IMR-90 (cell line): ENCODE measurements at regions not wholly inside any gene's neighbourhood (a gene's known extent, or its start where the extent isn't known, plus 50 kb on each side); places are given as distances from the start of the nearest gene placed in this dataset.

Experiments
- ATAC-seq: fragments of 200-7000 bp; cut with Tn5 transposase; 2 replicates; pipeline ENCODE4 v1.9.1; 2020; ENCODE audit warnings: low read depth, mild to moderate bottlenecking, moderate library complexity
- BruUV-seq: library from RNA; stranded (reverse); fragments of 400-500 nt; replicated peaks from 2 replicates; lab custom pipeline; 2021; lab: Mats Ljungman, UMichigan
- CTCF ChIA-PET: fragments of 300-600 bp; formaldehyde crosslinking; extraction: SDS; loops from one replicate; lab custom pipeline; 2021; ENCODE audit warnings: antibody characterized with exemption; lab: Yijun Ruan, JAX
- POLR2A ChIA-PET: fragments of 300-600 bp; sonication (Branson Sonifier 250); formaldehyde crosslinking; loops from one replicate; lab custom pipeline; 2022; ENCODE audit warnings: antibody characterized with exemption; ENCODE audit not compliant: unreplicated experiment; lab: Charles Lee
- DNase-seq: peaks from one replicate; pipeline ENCODE4 v3.0.0; 2013
- H2AFZ ChIP-seq: replicated peaks from 2 replicates; pipeline ENCODE3; 2013; ENCODE audit warnings: low read length, mild to moderate bottlenecking; ENCODE audit not compliant: poor library complexity
- H2AK5ac ChIP-seq: 2 replicates; pipeline ENCODE4 v1.6.1; 2013; ENCODE audit warnings: low read depth, low read length, inconsistent platforms
- H2AK9ac ChIP-seq: replicated peaks from 2 replicates; pipeline ENCODE3; 2013; ENCODE audit warnings: mild to moderate bottlenecking, low read depth, low read length, moderate library complexity; ENCODE audit not compliant: poor library complexity
- H2BK120ac ChIP-seq: 2 replicates; pipeline ENCODE4 v1.6.1; 2013; ENCODE audit warnings: low read depth, low read length, inconsistent platforms
- H2BK15ac ChIP-seq: 3 replicates; pipeline ENCODE4 v1.6.1; 2013; ENCODE audit warnings: low read depth, low read length, inconsistent platforms
- H2BK20ac ChIP-seq: 2 replicates; pipeline ENCODE4 v1.6.1; 2013; ENCODE audit warnings: low read depth, mild to moderate bottlenecking, inconsistent platforms, low read length, moderate library complexity
- H2BK5ac ChIP-seq: 2 replicates; pipeline ENCODE4 v1.6.1; 2013; ENCODE audit warnings: mild to moderate bottlenecking, low read depth, low read length, inconsistent platforms; ENCODE audit not compliant: poor library complexity, severe bottlenecking
- H3K14ac ChIP-seq: replicated peaks from 2 replicates; pipeline ENCODE4 v1.6.1; 2013; ENCODE audit warnings: low read depth, low read length, inconsistent platforms
- H3K18ac ChIP-seq: 2 replicates; pipeline ENCODE4 v1.6.1; 2013; ENCODE audit warnings: low read depth, low read length, control low read depth
- H3K23ac ChIP-seq: 2 replicates; pipeline ENCODE4 v1.6.1; 2013; ENCODE audit warnings: low read depth, low read length, inconsistent platforms
- H3K27ac ChIP-seq: 2 replicates; pipeline ENCODE4 v1.5.1; 2013; ENCODE audit warnings: mild to moderate bottlenecking, control low read depth, low read length; ENCODE audit not compliant: insufficient read depth
- H3K27me3 ChIP-seq: 2 replicates; pipeline ENCODE4 v1.6.1; 2013; ENCODE audit warnings: low read length; ENCODE audit not compliant: control insufficient read depth, insufficient read depth
- H3K36me3 ChIP-seq: 2 replicates; pipeline ENCODE4 v1.6.1; 2013; ENCODE audit warnings: low read length, mixed read lengths; ENCODE audit not compliant: control insufficient read depth, insufficient read depth
- H3K4ac ChIP-seq: 2 replicates; pipeline ENCODE4 v1.6.1; 2013; ENCODE audit warnings: low read depth, low read length, inconsistent platforms
- H3K4me1 ChIP-seq: 2 replicates; pipeline ENCODE4 v1.6.1; 2013; ENCODE audit warnings: low read length, mixed read lengths; ENCODE audit not compliant: control insufficient read depth, insufficient read depth
- H3K4me2 ChIP-seq: 2 replicates; pipeline ENCODE4 v1.6.1; 2013; ENCODE audit warnings: low read depth, mild to moderate bottlenecking, control low read depth, low read length, moderate library complexity
- H3K4me3 ChIP-seq: 2 replicates; pipeline ENCODE4 v1.5.1; 2013; ENCODE audit warnings: low read depth, mild to moderate bottlenecking, control low read depth, low read length, moderate library complexity; ENCODE audit not compliant: insufficient read depth
- H3K56ac ChIP-seq: 2 replicates; pipeline ENCODE4 v1.6.1; 2013; ENCODE audit warnings: low read length, inconsistent platforms; ENCODE audit not compliant: insufficient read depth; ENCODE audit errors: extremely low read depth
- H3K79me1 ChIP-seq, 2 experiments: 2 replicates each; pipeline ENCODE4 v1.6.1; 2013; ENCODE audit warnings: low read length in 2 of 2, inconsistent platforms in 1 of 2, low read depth in 1 of 2
- H3K9ac ChIP-seq: 2 replicates; pipeline ENCODE4 v1.6.1; 2013; ENCODE audit warnings: low read depth, low read length, control low read depth
- H3K9me1 ChIP-seq: 2 replicates; pipeline ENCODE4 v1.6.1; 2013; ENCODE audit warnings: low read length, inconsistent platforms; ENCODE audit not compliant: insufficient read depth
- H3K9me3 ChIP-seq: 2 replicates; pipeline ENCODE4 v1.6.1; 2013; ENCODE audit warnings: low read length; ENCODE audit not compliant: control insufficient read depth, insufficient read depth
- H4K20me1 ChIP-seq: 2 replicates; pipeline ENCODE4 v1.6.1; 2013; ENCODE audit warnings: low read length, inconsistent platforms; ENCODE audit not compliant: insufficient read depth
- H4K5ac ChIP-seq: 2 replicates; pipeline ENCODE4 v1.6.1; 2013; ENCODE audit warnings: mild to moderate bottlenecking, low read depth, low read length, control low read depth
- H4K8ac ChIP-seq, 2 experiments: 2 replicates each; pipeline ENCODE4 v1.6.1; 2013; ENCODE audit warnings: low read depth in 2 of 2, low read length in 2 of 2, control low read depth in 1 of 2, inconsistent platforms in 1 of 2
- H4K91ac ChIP-seq: 2 replicates; pipeline ENCODE4 v1.6.1; 2013; ENCODE audit warnings: low read depth, low read length, inconsistent platforms; ENCODE audit not compliant: insufficient read depth
- CHD1 ChIP-seq: IDR thresholded peaks from 2 replicates; pipeline ENCODE4 v1.6.1; 2012; ENCODE audit warnings: low read depth, low read length, improper control_type of control experiment
- FOS ChIP-seq: fragments of 150-350 bp; IDR thresholded peaks from 2 replicates; pipeline ENCODE4 v1.6.1; 2016; ENCODE audit warnings: low read depth, low read length
- MXI1 ChIP-seq: IDR thresholded peaks from 2 replicates; pipeline ENCODE4 v1.6.1; 2012; ENCODE audit warnings: low read depth, mild to moderate bottlenecking, low read length, moderate library complexity, borderline replicate concordance
- RCOR1 ChIP-seq: IDR thresholded peaks from 2 replicates; pipeline ENCODE4 v1.6.1; 2012; ENCODE audit warnings: mild to moderate bottlenecking, low read length, improper control_type of control experiment; ENCODE audit not compliant: insufficient replicate concordance
- WGBS, 2 experiments: methylation state at CpG; one replicate each; pipeline versions ENCODE4 v1.1.5 to v1.1.7; 2013; ENCODE audit warnings: missing lambda C conversion rate in 2 of 2; ENCODE audit not compliant: insufficient read length in 1 of 2; ENCODE audit errors: extremely low coverage in 2 of 2; 5-methylcytosine and 5-hydroxymethylcytosine counted together
- dilution Hi-C: fragments of 300-500 bp; cut with HindIII; formaldehyde crosslinking; loops from one replicate; pipeline ENCODE4 v1.14.3; 2018; ENCODE audit warnings: low sequenced_read_pairs; ENCODE audit not compliant: unreplicated experiment
- in situ Hi-C: fragments of 300-500 bp; cut with MboI; formaldehyde crosslinking; loops from 3 replicates; pipeline ENCODE4 v1.14.3; 2019; ENCODE audit warnings: low sequenced_read_pairs, inconsistent platforms, mixed read lengths
- intact Hi-C: fragments of 100-400 bp; cut with micrococcal nuclease; formaldehyde crosslinking; loops from 2 replicates; pipeline ENCODE4 v1.10.0; 2022

- H3K36me3 ChIP-seq, result no peaks in the 10 kb centered on the region
- POLR2A ChIA-PET, result no interaction called here
- no peaks in the 10 kb centered on the region for H3K27me3 ChIP-seq
- H2AK5ac ChIP-seq, result no peak overlapping the region
- no peaks in the 10 kb centered on the region for H3K4me1 ChIP-seq
- H3K9ac ChIP-seq, result no peak overlapping the region
- H4K91ac ChIP-seq, result no peak overlapping the region
- H4K8ac ChIP-seq, result no peak overlapping the region
- no peak overlapping the region for H4K5ac ChIP-seq
- no peak overlapping the region for H2AK9ac ChIP-seq
- no peaks in the 10 kb centered on the region for H4K20me1 ChIP-seq
- no peak overlapping the region for H2BK5ac ChIP-seq
- no TSS peak for BruUV-seq
- WGBS, 2 experiments, result 69% methylated on average over 5 of the region's 7 CpGs; no CpG with 5 or more reads in 1 of the 2 experiments
- H2BK15ac ChIP-seq, result no peak overlapping the region
- dilution Hi-C loops (no loop called here), in situ Hi-C loops (no loop called here), intact Hi-C loops (no loop called here)
- CTCF ChIA-PET, result no interaction called here
- H3K9me1 ChIP-seq, result no peaks in the 10 kb centered on the region
- H3K4ac ChIP-seq, result no peak overlapping the region
- H3K4me3 ChIP-seq, result no peak overlapping the region
- H3K18ac ChIP-seq, result no peak overlapping the region
- no peak overlapping the region for H2BK120ac ChIP-seq
- H3K27ac ChIP-seq, result no peak overlapping the region
- H2BK20ac ChIP-seq, result no peak overlapping the region
- H3K14ac ChIP-seq, result no peak overlapping the region
- peaks cover 17% of the 10 kb centered on the region for H3K9me3 ChIP-seq
- H3K79me1 ChIP-seq, result no peaks in the 10 kb centered on the region
- H2AFZ ChIP-seq, result no peak overlapping the region
- TF ChIP-seq MXI1 (no peak), FOS (no peak), CHD1 (no peak), RCOR1 (no peak)
- ATAC-seq, result no peak
- H3K4me2 ChIP-seq, result no peak overlapping the region
- no peak overlapping the region for H3K23ac ChIP-seq
- no peak for DNase-seq
- H3K56ac ChIP-seq, result no peak overlapping the region
Observed at GRCh38 chr16:8258523-8258922, 331.8 kb downstream of the TMEM114 start.
